ENCODE measurements at regions not wholly inside any gene's neighbourhood (a gene's known extent, or its start where the extent isn't known, plus 50 kb on each side); places are given as distances from the start of the nearest gene placed in this dataset.

DNA sequence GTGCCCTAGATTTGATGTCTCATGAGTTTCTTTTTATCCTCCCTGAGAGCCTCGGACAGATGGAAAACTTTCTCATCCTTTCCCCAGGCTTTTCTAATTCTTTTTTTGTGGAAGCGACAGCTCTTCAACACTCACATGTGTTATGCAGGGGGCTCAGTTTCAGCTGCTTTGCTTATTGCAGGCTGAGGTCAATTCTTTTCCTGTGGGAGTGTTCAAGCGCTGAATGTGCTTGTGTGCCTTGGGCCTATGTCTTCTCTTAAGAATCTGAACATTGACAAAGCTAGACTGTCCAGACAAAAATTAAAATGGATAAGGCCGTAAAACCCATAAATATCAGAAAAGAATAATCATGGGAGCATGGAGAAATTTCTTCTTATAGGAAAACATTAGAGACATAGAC lies 125.2 kb upstream of the STEAP4 start:
- DNase-seq (ENCODE audit: low spot score) = no peak

DNA sequence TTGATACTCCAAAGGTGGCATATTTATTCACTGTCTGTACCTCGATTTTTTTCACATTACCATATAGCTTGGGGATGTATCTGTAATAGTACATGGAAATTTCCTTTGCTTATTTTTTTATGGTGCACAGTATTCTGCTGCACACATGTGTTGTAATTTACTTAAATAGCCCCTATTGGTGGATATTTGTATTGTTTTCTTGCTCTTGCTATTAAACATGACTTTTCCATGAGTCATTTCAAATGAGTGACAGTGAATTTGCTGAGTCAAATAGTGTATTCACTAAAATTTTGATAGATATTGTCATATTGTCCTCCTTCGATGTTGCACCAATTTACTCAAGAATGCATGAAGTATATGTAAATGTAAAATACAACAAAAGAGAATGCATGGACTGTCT lies 122.7 kb upstream of the STEAP4 start:
- no peak for DNase-seq (ENCODE audit: low spot score)

DNA sequence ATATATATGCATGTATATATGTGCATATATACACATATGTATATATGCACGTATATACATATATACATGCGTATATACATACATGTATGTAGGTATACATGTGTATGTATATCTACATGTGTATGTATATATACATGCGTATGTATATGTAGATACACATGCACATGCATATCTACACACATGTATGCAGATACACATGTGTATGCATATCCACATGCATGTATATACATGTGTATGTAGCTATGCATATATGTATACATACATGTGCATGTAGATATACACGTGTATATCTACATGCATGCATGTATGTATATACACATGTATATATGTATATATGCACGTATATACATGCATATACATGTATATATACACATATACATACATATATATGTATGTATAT lies 95.8 kb upstream of the STEAP4 start:
- DNase-seq (ENCODE audit: low spot score) = no peak

DNA sequence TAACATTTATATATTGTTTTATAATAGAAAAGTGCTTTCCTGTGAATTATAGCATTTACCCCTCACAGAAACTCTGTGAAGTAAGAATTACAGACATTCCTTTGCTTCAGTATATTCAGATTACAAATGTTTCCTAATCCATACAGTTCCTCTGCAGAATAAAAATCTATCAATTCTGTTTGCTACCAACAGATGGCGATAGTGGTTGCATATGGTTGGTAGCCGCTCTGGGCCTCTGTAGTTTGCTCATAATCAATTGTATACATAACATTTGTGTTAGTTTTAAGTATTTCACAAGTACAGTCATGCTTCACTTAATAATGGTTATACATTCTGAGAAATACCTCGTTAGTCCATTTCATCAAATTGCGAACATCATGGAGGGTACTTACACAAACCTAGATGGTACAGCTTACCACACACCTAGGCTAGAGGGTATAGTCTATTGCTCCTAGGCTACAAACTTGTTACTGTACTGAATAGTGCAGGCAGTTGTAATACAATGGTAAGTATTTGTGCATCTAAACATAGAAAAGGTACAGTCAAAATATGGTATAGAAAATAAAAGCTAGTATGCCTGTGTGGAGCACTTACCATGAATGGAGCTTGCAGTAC lies 94.4 kb upstream of the STEAP4 start:
- peak; percentile 45 for DNase-seq (ENCODE audit: low spot score)

DNA sequence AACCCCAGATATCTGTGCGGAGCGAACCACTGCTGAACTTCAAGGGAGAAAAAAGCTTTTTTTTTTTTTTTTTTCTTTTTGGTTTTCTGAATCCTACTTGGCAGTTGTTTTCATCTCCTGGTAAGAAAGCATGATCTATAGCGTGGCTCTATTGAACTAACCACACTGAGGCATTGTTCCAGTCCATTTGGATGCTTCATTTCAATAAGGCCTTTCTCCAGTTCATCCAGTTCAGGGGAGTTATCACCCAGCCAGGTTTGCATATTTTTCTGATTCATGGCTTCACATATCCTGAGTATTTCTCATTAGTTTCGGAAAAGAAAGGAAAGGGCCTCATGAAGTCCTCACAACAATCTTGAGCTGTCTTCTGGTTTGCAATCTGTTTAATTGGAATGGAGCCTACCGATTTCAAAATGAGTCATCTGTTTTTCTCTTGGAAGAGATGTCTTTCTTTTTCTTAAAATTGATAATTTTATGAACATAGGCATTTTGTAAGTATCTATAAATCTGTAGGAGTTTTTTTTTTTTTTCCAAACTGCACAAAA lies 93.1 kb upstream of the STEAP4 start:
- no peak for DNase-seq (ENCODE audit: low spot score)

DNA sequence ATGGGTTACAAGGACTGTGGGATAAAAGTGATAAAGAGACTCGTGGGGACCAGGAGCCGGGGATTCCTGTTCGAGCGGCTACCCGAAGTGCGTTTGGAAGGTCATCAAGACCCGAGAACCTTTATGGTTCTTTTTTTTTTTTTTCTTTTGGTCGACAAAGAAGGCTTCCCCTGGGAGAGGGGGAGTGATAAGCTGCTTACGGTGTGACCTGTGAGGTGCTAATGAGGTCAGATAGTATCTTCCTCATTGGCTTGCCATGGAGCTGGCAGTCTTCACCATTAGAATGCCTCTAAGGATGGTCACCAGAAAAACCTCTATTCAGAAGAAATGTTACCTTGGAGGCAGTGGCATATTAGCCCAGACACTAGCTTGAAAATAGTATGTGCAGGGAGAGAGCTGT lies 92.3 kb upstream of the STEAP4 start:
- no peak for DNase-seq (ENCODE audit: low spot score)

DNA sequence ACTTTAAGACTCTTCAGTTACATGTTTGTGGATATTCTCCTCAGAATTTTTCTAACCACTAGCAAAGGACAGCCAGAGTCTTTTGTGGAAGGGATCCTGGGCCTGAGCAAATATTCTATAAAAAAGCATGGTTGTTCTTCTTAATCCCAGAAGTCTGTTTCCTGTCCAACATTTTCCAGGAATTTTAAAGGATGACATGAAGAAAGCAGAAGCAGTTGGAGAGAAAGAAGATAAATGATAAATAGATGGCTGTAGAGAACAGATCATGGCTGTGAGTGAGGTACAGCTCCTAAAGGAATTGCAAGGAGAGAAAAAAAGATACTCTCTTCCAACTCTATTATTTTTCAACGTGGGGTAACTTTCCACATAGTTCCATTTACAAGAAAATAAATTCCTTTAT lies 91.8 kb upstream of the STEAP4 start:
- no peak for DNase-seq (ENCODE audit: low spot score)

DNA sequence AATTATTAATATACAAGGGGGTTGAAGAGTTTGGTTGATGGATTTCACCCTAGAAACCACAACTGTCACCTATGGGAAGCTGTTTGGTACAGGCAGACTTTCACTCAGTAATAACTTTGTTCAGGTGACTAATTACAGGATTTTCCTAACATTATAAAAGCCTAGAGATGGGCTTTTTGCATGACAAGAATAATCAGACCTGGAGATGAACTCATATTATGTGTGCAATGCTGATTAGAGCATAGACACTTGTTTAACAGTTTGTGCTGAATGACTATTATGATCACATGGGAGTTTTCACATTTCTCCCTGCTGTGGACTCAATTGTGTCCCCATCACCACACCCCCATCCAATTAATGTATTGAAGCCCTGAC lies 90.2 kb upstream of the STEAP4 start:
- no peak for DNase-seq (ENCODE audit: low spot score)

DNA sequence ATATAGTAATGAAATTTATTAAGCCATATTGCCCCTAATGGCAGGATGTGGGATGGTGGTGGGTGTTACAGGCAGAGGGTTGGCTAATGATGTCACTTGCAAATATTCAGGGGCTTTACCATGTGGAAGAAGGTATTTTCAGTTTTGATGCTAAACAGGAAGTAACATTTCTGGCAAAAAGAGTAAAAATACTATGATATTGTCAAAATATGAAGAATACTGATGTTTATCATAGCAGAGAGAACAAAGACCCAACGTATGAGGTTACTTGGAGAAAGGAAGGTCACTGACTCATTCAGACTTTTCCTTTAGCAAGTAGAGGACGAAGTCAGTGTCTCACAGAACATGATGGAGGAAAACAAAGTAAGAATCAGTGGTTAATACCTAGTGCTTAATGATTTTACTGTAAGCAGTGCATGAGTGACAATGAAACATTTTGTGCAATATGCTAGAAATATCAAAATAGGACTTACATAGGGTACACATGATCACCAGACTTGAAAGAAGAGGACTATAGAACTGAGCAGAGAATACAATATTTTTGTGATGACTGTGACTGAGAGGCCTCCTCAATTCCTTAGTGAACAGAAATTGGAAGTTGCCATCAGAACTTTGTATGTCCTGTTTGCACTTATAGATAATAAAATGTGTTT lies 89.7 kb upstream of the STEAP4 start:
- DNase-seq (ENCODE audit: low spot score) = no peak

DNA sequence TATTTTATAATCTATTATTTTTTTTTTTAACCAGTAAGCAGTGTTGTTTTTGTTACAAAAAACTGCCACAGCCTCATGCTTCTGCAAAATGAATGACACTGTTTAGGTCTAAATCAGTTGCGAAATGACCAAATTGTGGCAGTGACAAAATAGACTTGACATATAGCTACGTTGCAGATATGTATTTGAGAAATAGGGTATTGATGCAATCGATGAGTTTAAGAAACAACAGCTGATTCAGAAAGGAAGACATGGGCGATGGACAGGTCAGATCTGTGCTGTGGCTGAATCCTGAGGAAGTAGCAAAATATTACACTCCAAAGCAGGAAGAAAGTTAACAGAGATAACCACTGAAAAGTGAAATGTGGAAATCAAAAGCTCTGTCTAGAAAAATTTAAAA lies 89.0 kb upstream of the STEAP4 start:
- no peak for DNase-seq (ENCODE audit: low spot score)

DNA sequence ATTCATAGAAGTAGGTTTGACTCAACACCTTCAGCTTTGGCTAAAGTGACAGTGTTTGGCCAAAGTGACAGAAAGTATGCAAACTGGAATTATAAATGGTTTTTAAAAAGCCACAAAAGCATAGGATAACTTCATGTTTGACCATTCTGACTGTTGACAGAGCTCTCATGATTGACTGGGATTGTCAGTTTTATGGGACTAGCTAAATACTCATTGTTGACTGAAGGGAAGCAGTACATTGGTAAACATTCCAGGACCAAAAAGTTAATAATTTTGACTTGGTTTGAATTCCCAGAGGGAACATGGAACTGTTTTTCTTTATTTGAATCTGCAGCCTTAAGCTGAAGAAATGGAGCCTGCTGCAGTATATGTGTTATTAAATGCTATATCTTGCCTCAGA lies 84.6 kb upstream of the STEAP4 start:
- no peak for DNase-seq (ENCODE audit: low spot score)

DNA sequence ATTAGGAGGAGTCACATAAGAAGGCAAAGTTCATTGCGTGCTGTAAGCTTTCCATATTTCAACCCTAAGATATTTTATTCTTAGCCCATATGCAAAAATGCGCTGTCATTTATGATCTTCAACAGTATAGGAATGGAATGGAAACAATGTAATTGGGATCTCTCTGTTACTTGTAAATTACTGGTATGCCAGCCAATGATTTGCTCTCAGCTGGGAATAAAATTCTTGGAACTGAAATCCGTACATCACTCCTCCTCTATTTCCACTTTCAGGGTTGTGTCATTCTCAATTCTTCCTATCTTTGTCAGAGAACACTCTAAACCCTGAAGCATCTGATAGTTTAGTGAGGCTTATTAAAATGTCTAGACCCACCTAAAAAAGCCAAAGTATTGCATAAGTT lies 80.7 kb upstream of the STEAP4 start:
- DNase-seq (ENCODE audit: low spot score) = no peak

DNA sequence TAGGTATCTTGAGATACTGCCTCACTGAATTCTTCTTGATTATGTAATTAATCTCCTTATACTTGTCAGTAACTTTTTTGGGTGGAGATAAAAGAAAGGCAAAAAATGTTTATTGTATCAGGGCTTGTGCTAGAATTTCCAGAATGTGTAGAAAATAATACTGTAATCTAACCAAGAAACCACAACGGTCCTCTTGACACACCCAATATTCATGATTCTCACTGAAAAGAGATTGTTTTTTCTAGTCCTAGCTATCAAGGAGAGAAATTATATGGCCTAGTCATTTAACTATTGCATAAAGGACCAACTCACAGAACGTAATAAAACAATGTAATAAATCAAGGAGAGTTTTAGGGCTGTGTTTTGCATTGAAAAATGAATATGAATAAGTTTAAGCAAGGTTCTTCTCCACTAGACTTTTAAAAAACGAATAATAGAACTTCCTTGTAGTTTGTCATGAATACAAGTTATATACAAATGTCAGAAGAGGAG lies 80.0 kb upstream of the STEAP4 start:
- no peak for DNase-seq (ENCODE audit: low spot score)

DNA sequence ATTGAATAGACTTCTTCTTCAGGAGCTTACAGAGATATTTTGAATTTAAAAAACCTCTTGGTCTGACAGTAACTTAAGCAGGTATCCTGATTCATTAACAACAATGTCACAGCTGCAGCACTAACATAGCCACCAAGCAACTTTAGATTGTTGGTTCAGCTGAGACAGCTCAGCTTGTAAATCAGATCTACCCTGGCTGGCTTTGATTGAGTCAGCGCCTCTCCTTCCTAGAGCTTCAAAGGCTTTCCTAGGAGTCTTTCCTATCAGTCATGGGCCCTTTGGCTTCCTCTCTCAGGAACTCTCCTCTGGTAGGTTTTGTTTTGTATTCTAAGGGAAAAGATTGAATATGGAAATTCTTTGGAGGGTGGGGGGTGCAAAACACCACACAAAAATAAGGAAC lies 70.7 kb upstream of the STEAP4 start:
- no peak for DNase-seq (ENCODE audit: low spot score)

DNA sequence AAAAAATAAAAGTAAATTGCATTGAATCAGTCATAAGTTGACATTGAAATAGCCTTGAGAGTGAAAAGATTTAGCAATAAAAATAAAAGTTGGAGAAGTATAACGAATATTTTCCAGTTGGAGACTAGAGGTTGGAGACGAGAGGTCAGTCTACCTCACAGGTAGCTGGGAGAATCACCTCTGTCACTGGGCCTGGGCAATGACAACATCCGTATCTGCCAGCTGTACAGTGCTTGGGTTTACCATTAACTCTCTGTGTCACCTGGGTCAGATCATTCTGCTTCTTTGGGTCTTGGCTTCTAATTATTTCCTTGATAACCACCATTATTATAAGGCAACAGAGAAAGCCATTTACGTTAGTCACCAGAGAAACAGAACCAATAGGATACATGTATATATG lies 62.0 kb upstream of the STEAP4 start:
- DNase-seq (ENCODE audit: low spot score) = no peak

DNA sequence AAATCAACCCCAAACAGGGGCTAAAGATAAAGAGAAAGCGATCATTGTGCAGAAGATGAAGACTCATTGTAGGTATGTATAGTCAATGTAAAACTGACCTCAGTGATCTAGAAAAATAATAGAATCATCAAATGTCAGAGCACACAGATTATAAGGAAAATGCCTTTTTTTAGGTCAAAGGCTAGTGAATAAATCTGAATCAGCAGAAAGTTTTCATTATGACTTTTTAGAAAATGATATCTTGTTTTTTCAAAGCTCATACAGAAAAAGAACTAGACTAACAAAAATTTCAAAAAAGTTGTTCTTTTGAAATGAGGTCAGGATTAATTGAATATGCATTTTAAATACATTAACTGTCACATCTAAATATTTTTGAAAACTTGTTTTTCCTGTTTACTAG lies 60.2 kb upstream of the STEAP4 start:
- no peak for DNase-seq (ENCODE audit: low spot score)

DNA sequence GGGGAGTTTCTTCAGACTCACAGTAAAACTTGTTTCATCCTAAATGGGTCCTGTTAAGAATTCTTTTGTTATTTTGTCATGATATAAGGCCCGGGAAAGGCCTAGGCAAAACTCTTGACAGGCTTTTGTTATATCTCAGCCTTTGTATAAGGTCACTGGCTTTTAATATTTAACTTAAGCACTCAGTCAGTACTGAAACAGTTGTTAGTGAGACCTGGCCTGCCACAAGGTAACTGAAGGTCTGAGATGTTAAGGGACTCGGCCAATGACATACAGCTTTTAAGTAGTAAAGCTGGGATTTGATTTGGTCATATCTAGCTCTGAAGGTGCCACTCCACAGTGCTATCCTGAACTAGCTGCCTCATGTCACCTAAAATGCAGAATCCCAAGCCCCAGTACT lies 57.2 kb upstream of the STEAP4 start:
- DNase-seq (ENCODE audit: low spot score) = no peak

DNA sequence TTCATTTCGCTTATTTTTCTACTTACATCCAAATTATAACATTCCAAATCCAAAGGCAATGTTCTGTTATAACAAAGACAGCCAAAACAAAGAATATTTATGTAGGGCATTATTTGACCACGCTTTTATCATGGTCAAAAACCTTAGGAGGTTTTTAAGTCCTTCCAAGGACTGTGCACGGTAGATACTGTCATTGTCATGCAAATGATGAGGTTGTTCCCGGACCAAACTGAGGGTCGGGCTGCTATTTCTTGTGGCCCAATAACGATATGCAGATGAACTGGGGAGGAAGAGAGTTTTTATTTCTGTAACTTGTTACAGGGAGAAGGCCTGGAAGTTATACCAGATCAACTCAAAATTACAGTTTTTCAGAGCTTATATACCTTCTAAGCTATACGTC lies 56.6 kb upstream of the STEAP4 start:
- DNase-seq (ENCODE audit: low spot score) = no peak

DNA sequence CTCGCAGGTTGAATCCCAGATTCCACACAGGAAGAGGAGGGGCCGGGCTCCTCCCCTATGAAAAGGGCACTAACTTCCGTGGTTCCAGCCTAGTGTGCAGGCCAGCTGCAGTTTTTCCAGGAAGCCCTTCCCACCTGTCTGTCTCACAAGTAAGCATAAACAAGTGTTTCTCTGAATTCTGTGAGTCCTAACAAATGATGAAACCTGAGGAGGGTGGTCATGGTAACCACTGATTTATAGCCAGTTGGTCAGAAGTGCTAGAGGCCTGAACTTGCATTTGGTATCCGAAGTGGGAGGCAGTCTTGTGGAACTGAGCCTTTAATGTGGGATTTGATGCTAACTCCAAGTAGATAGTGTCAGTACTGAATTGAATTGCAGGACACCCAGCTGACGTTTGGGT lies 54.7 kb upstream of the STEAP4 start:
- no peak for DNase-seq (ENCODE audit: low spot score)

DNA sequence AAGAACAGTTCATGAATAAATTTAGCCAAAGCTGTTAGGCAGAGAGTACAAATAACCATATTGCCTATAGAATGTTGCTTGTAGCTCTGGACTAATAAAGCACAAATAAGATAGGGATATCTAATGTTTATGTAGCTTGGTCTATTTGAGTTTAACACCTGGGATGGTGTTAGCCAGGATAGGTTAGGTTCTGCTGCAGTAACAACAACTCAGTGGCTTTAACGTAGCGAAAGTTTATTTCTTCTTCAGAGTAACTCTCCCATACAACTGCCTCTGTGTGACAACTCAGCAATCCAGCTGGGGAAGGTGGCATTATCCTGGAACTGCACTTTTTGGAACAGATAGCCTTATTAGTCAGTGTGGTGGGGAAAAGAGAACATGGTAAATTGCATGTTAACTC lies 52.2 kb upstream of the STEAP4 start:
- DNase-seq (ENCODE audit: low spot score) = no peak

DNA sequence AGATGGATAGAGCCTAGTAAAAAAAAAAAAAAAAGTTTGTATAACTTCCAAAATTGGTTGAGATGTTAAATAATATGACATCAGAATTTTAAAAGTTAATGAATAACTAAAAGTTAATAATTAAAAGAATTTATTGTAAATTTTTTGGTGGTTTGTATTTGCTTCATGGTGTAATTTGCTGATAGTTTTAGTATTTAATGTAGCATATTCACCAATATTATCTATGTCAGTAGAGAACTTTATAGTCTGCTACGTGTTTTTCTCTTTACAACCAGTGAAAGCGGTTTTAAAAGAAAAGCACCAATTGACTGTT lies 51.8 kb upstream of the STEAP4 start:
- DNase-seq (ENCODE audit: low spot score) = no peak

DNA sequence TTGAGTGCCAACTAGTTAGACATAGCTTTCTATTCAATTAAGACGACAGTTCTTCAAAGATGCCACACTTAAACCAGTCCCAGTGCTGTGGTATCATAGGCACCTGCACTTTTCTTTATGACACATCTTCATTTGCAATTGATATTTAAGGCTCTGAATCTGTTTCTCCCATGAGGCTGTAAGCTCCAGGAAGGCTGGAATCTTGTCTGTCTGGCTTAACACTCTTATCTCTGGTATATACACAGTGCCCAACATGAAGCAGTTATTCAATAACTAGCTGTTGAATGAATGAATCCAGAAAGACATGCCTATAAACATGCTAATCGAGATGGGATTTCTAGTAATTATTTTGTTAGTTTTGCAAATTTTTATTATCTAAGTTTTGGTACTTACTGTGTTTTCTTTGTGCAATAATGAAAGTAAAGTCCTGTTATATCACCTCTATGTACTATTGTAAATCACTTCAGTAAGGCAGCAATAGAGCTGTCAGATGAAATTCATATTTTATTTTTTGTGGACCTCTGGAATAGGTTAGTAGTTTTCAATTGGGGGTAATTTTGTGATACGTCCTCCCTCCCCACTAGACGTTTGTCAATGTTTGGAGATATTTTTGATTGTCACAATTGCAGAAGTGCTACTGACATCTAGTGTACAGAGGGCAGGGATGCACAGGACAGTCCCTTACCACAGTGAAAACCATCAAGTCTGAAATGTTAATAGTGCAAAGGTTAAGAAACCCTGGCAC lies 51.3 kb upstream of the STEAP4 start:
- DNase-seq (ENCODE audit: low spot score) = no peak

DNA sequence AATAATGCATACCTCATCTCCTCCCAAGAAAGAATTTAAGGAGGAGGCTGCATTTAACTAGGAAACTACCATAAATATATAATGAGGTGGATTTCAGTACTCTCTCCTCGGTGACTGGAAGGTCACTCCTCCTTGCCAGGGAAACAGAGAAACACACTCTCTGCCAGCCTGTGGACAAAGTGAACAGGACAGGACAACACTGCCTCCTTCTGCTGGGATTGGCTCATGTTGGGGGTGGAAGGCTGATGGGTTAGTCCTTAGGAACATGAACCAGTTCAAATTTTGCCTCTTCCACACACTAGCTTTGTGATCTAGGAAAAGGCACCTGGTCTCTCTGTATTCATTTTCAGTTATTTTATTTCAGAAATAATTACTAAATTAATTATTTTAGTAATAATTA lies 50.6 kb upstream of the STEAP4 start:
- no peak for DNase-seq (ENCODE audit: low spot score)
